Medulla oblongata (tissue), 1 donor: ENCODE measurements at regions not wholly inside any gene's neighbourhood (a gene's known extent, or its start where the extent isn't known, plus 50 kb on each side); places are given as distances from the start of the nearest gene placed in this dataset.

Experiments
- DNase-seq: peaks from one replicate; pipeline ENCODE4 v3.0.0-alpha.2; 2015; ENCODE audit errors: extremely low spot score

GRCh38 chr10:9735731-9736130 lies 1281.9 kb upstream of the CELF2 start:
- DNase-seq, result no peak

GRCh38 chr10:9743639-9744038 lies 1274.0 kb upstream of the CELF2 start:
- no peak for DNase-seq

- DNase-seq, result no peak
Observed at GRCh38 chr10:9745158-9745557, 1272.5 kb upstream of the CELF2 start.

- no peak for DNase-seq
Observed at GRCh38 chr10:9757176-9757575, 1260.5 kb upstream of the CELF2 start.

GRCh38 chr10:9759596-9759995 lies 1258.1 kb upstream of the CELF2 start:
- DNase-seq, result no peak

GRCh38 chr10:9762966-9763656 lies 1254.6 kb upstream of the CELF2 start:
- DNase-seq, result no peak

- DNase-seq, result no peak
Observed at GRCh38 chr10:9766762-9767161, 1250.9 kb upstream of the CELF2 start.

GRCh38 chr10:9781666-9782065 lies 1236.0 kb upstream of the CELF2 start:
- no peak for DNase-seq

GRCh38 chr10:9786101-9786500 lies 1231.6 kb upstream of the CELF2 start:
- no peak for DNase-seq

- no peak for DNase-seq
Observed at GRCh38 chr10:9786576-9786975, 1231.1 kb upstream of the CELF2 start.

- DNase-seq, result no peak
Observed at GRCh38 chr10:9789996-9790395, 1227.7 kb upstream of the CELF2 start.

- DNase-seq, result no peak
Observed at GRCh38 chr10:9792181-9792580, 1225.5 kb upstream of the CELF2 start.

GRCh38 chr10:9796564-9796963 lies 1221.1 kb upstream of the CELF2 start:
- DNase-seq, result no peak

- DNase-seq, result no peak
Observed at GRCh38 chr10:9800011-9800410, 1217.7 kb upstream of the CELF2 start.

- no peak for DNase-seq
Observed at GRCh38 chr10:9800571-9800970, 1217.1 kb upstream of the CELF2 start.

- no peak for DNase-seq
Observed at GRCh38 chr10:9807846-9808245, 1209.8 kb upstream of the CELF2 start.

- no peak for DNase-seq
Observed at GRCh38 chr10:9811601-9812000, 1206.1 kb upstream of the CELF2 start.

- no peak for DNase-seq
Observed at GRCh38 chr10:9814285-9814864, 1203.3 kb upstream of the CELF2 start.

GRCh38 chr10:9819756-9820494 lies 1197.7 kb upstream of the CELF2 start:
- DNase-seq, result no peak

GRCh38 chr10:9823268-9823930 lies 1194.3 kb upstream of the CELF2 start:
- DNase-seq, result no peak

- DNase-seq, result no peak
Observed at GRCh38 chr10:9824631-9825071, 1193.0 kb upstream of the CELF2 start.

- DNase-seq, result no peak
Observed at GRCh38 chr10:9825491-9826018, 1192.1 kb upstream of the CELF2 start.
